NOMO-1 treated with DMSO at 0.1 percent for 48 hours (cell line): ENCODE measurements at regions not wholly inside any gene's neighbourhood (a gene's known extent, or its start where the extent isn't known, plus 50 kb on each side); places are given as distances from the start of the nearest gene placed in this dataset.
"Not testable (repeated sequence)": the region's sequence is repeated elsewhere in the genome, so short reads cannot be mapped to it uniquely, and the experiment has no call there.

Source experiments
- DNase-seq: peaks from one replicate; lab custom pipeline; 2025; ENCODE audit not compliant: unreplicated experiment; lab: John Stamatoyannopoulos, UW

GRCh38 chr3:117846238-117846637 is 1136.7 kb downstream of the TUSC7 start:
- peak; percentile 19 for DNase-seq

- no peak for DNase-seq
These were observed 1139.0 kb downstream of the TUSC7 start for GRCh38 chr3:117848606-117849005.

GRCh38 chr3:117853923-117854668 is 1144.5 kb downstream of the TUSC7 start:
- no peak for DNase-seq

- DNase-seq = no peak
These were observed 1146.8 kb downstream of the TUSC7 start for GRCh38 chr3:117856354-117856753.

- no peak for DNase-seq
These were observed 1153.6 kb downstream of the TUSC7 start for GRCh38 chr3:117863146-117863545.

- no peak for DNase-seq
These were observed 1155.8 kb downstream of the TUSC7 start for GRCh38 chr3:117865338-117865737.

GRCh38 chr3:117868766-117869165 is 1159.2 kb downstream of the TUSC7 start:
- no peak for DNase-seq

- no peak for DNase-seq
These were observed 1162.4 kb downstream of the TUSC7 start for GRCh38 chr3:117871934-117872333.

GRCh38 chr3:117872594-117873248 is 1161.9 kb downstream of the IGSF11 start:
- DNase-seq = not testable (repeated sequence)

GRCh38 chr3:117873249-117873600 is 1161.4 kb downstream of the IGSF11 start:
- DNase-seq = no peak

- DNase-seq = no peak
These were observed 1160.5 kb downstream of the IGSF11 start for GRCh38 chr3:117874028-117874690.

- DNase-seq = no peak
These were observed 1159.5 kb downstream of the IGSF11 start for GRCh38 chr3:117874904-117875874.

- DNase-seq = no peak
These were observed 1158.8 kb downstream of the IGSF11 start for GRCh38 chr3:117875887-117876286.

- DNase-seq = no peak
These were observed 1154.0 kb downstream of the IGSF11 start for GRCh38 chr3:117880638-117881037.

- DNase-seq = no peak
These were observed 1153.4 kb downstream of the IGSF11 start for GRCh38 chr3:117881210-117881609.

GRCh38 chr3:117885011-117885441 is 1149.6 kb downstream of the IGSF11 start:
- peak; percentile 83 for DNase-seq

- no peak for DNase-seq
These were observed 1148.5 kb downstream of the IGSF11 start for GRCh38 chr3:117886147-117886546.

- DNase-seq = no peak
These were observed 1147.6 kb downstream of the IGSF11 start for GRCh38 chr3:117887031-117887430.

GRCh38 chr3:117887901-117888300 is 1146.7 kb downstream of the IGSF11 start:
- DNase-seq = peak; percentile 51

- DNase-seq = no peak
These were observed 1142.2 kb downstream of the IGSF11 start for GRCh38 chr3:117892431-117892841.

GRCh38 chr3:117893001-117893400 is 1141.6 kb downstream of the IGSF11 start:
- DNase-seq = no peak
